K562 (cell line): ENCODE measurements at regions not wholly inside any gene's neighbourhood (a gene's known extent, or its start where the extent isn't known, plus 50 kb on each side); places are given as distances from the start of the nearest gene placed in this dataset.

Source experiments
- ATAC-seq: fragments of 200-7000 bp; cut with Tn5 transposase; 3 replicates; pipeline ENCODE4 v1.9.1; 2020; ENCODE audit warnings: moderate library complexity
- BruUV-seq: library from RNA; stranded (reverse); fragments of 400-500 nt; replicated peaks from 2 replicates; lab custom pipeline; 2021; lab: Mats Ljungman, UMichigan
- CTCF ChIA-PET: fragments of 300-600 bp; formaldehyde crosslinking; extraction: SDS; loops from one replicate; lab custom pipeline; 2021; ENCODE audit warnings: low intra/inter-chr PET ratio; lab: Yijun Ruan, JAX
- POLR2A ChIA-PET: fragments of 300-600, 350-650 bp; sonication (Branson Sonifier 250); formaldehyde crosslinking; extraction: SDS; loops from one replicate; lab custom pipeline; 2021; ENCODE audit warnings: antibody characterized with exemption, inconsistent platforms; lab: Yijun Ruan, JAX
- DNase-seq, 4 experiments: peaks; one replicate each; pipeline versions ENCODE4 v3.0.0 to v3.0.0-alpha.2; 2011 to 2018; ENCODE audit warnings: low spot score in 3 of 4, mixed read lengths in 3 of 4; ENCODE audit errors: extremely low read depth in 1 of 4
- FAIRE-seq: peaks from 2 replicates; lab custom pipeline; 2011; peaks lifted over from hg19 to GRCh38; lab: Jason Lieb, UNC
- H2AFZ ChIP-seq: 2 replicates; pipeline ENCODE4 v1.6.0; 2011; ENCODE audit warnings: low read depth, low read length, control low read depth, inconsistent platforms
- H3K27ac ChIP-seq: fragments of 200-600 bp; 3 replicates; pipeline ENCODE4 v1.8.0; 2011; ENCODE audit warnings: low read depth, mild to moderate bottlenecking, control low read depth, inconsistent platforms, low read length, moderate library complexity, mixed read lengths; ENCODE audit errors: extremely low read depth
- H3K27me3 ChIP-seq, 2 experiments: fragments of 300-600 bp in 1 of 2; 2 replicates in 1 of 2; 3 replicates in 1 of 2; pipeline versions ENCODE4 v1.6.0 to v1.8.0; 2011; ENCODE audit warnings: inconsistent platforms in 2 of 2, low read length in 2 of 2, mild to moderate bottlenecking in 1 of 2, mixed read lengths in 1 of 2, moderate library complexity in 1 of 2; ENCODE audit not compliant: control insufficient read depth in 2 of 2, insufficient read depth in 2 of 2
- H3K36me3 ChIP-seq: fragments of 300-600 bp; 3 replicates; pipeline ENCODE4 v1.8.0; 2011; ENCODE audit warnings: mild to moderate bottlenecking, low read length, inconsistent platforms; ENCODE audit not compliant: control insufficient read depth, insufficient read depth
- H3K4me1 ChIP-seq, 2 experiments: fragments of 200-600 bp in 1 of 2; replicated peaks in 1 of 2; 2 replicates in 1 of 2; 3 replicates in 1 of 2; pipeline versions ENCODE4 v1.5.1 to v1.8.0; 2011; ENCODE audit warnings: inconsistent platforms in 2 of 2, low read length in 2 of 2, mild to moderate bottlenecking in 1 of 2, mixed read lengths in 1 of 2, moderate library complexity in 1 of 2; ENCODE audit not compliant: control insufficient read depth in 2 of 2, insufficient read depth in 2 of 2
- H3K4me2 ChIP-seq: 2 replicates; pipeline ENCODE4 v1.6.1; 2011; ENCODE audit warnings: low read length, control low read depth, inconsistent platforms, mixed read lengths; ENCODE audit not compliant: insufficient read depth
- H3K4me3 ChIP-seq: fragments of 200-600 bp; sonication (generic), shearing (Covaris generic); 2 replicates; pipeline ENCODE4 v1.5.1; 2016; ENCODE audit warnings: control low read depth, inconsistent platforms
- H3K79me2 ChIP-seq: fragments of 200-600 bp; 3 replicates; pipeline ENCODE4 v1.8.0; 2011; ENCODE audit warnings: low read length, inconsistent platforms; ENCODE audit not compliant: control insufficient read depth, insufficient read depth
- H3K9ac ChIP-seq, 2 experiments: 2 replicates each; pipeline versions ENCODE4 v1.6.0 to v1.6.1; 2011; ENCODE audit warnings: low read depth in 2 of 2, low read length in 2 of 2, control low read depth in 1 of 2, inconsistent platforms in 1 of 2, mild to moderate bottlenecking in 1 of 2, mixed read lengths in 1 of 2; ENCODE audit not compliant: insufficient read depth in 1 of 2
- H3K9me1 ChIP-seq: one replicate; pipeline ENCODE4 v1.6.0; 2011; ENCODE audit warnings: inconsistent platforms, mild to moderate bottlenecking, low read length, moderate library complexity; ENCODE audit not compliant: control insufficient read depth, insufficient read depth
- H3K9me3 ChIP-seq: replicated peaks from 2 replicates; pipeline ENCODE4 v1.5.1; 2011; ENCODE audit warnings: low read depth, low read length, inconsistent platforms; ENCODE audit not compliant: control insufficient read depth, insufficient read depth
- H4K20me1 ChIP-seq: replicated peaks from 2 replicates; pipeline ENCODE4 v1.6.1; 2011; ENCODE audit warnings: low read length, inconsistent platforms, mixed read lengths; ENCODE audit not compliant: control insufficient read depth, insufficient read depth
- BRD4 ChIP-seq: fragments of 200-600 bp; sonication (generic); IDR thresholded peaks from 2 replicates; pipeline ENCODE4 v1.6.1; 2017; ENCODE audit warnings: inconsistent platforms
- CREBBP ChIP-seq: IDR thresholded peaks from one replicate; pipeline ENCODE4 v1.6.1; 2012; ENCODE audit warnings: low read depth, mild to moderate bottlenecking, control low read depth, inconsistent platforms, low read length
- EP400 ChIP-seq: fragments of 450-650 bp; IDR thresholded peaks from 2 replicates; pipeline ENCODE4 v1.6.1; 2017; ENCODE audit warnings: antibody characterized with exemption, mild to moderate bottlenecking, moderate library complexity
- ETV5 ChIP-seq: sonication (generic); formaldehyde crosslinking; IDR thresholded peaks from 2 replicates; pipeline ENCODE4 v1.4.0; 2020; ENCODE audit warnings: low read depth, mild to moderate bottlenecking, missing genetic modification reagents
- HMBOX1 ChIP-seq: sonication (generic); IDR thresholded peaks from 2 replicates; pipeline ENCODE4 v1.6.1; 2016
- MTA2 ChIP-seq: fragments of 450-650 bp; IDR thresholded peaks from 2 replicates; pipeline ENCODE4 v1.6.1; 2016; ENCODE audit warnings: low read depth
- PCBP2 ChIP-seq: fragments of 200-400 bp; formaldehyde crosslinking; IDR thresholded peaks from 2 replicates; pipeline ENCODE4 v1.6.1; 2018; ENCODE audit warnings: low read length, low read depth, mild to moderate bottlenecking, moderate library complexity; ENCODE audit not compliant: poor library complexity, severe bottlenecking
- POU5F1 ChIP-seq: fragments of 150-350 bp; IDR thresholded peaks from 2 replicates; pipeline ENCODE4 v1.6.1; 2014; ENCODE audit warnings: borderline replicate concordance, low read length, low read depth, mild to moderate bottlenecking; ENCODE audit not compliant: partially characterized antibody
- RBM17 ChIP-seq: fragments of 200-400 bp; formaldehyde crosslinking; IDR thresholded peaks from 2 replicates; pipeline ENCODE4 v1.6.1; 2017; ENCODE audit warnings: low read depth, mild to moderate bottlenecking, low read length, borderline replicate concordance
- SRSF1 ChIP-seq: fragments of 200-400 bp; formaldehyde crosslinking; IDR thresholded peaks from 2 replicates; pipeline ENCODE4 v1.6.1; 2017; ENCODE audit warnings: mild to moderate bottlenecking, low read depth, low read length, moderate library complexity
- XRCC4 ChIP-seq: IDR thresholded peaks from one replicate; pipeline ENCODE4 v1.6.1; 2011; ENCODE audit not compliant: insufficient read depth, insufficient read length; ENCODE audit errors: extremely low read depth
- ZNF12 ChIP-seq: sonication (generic); formaldehyde crosslinking; IDR thresholded peaks from 2 replicates; pipeline ENCODE4 v1.4.0; 2020; ENCODE audit warnings: mild to moderate bottlenecking, missing genetic modification reagents
- ZNF140 ChIP-seq: fragments of 250-450 bp; sonication (Bioruptor Pico); IDR thresholded peaks from 2 replicates; pipeline ENCODE4 v1.8.0; 2021; ENCODE audit warnings: moderate library complexity, mild to moderate bottlenecking, inconsistent platforms
- ZNF24 ChIP-seq: fragments of 450-650 bp; IDR thresholded peaks from 2 replicates; pipeline ENCODE4 v1.6.1; 2016
- ZNF449 ChIP-seq: fragments of 250-450 bp; sonication (Bioruptor Pico); IDR thresholded peaks from 2 replicates; pipeline ENCODE4 v1.8.0; 2022; ENCODE audit warnings: moderate library complexity, mild to moderate bottlenecking, inconsistent platforms
- ZNF75A ChIP-seq: fragments of 450-650 bp; formaldehyde crosslinking; IDR thresholded peaks from 2 replicates; pipeline ENCODE4 v1.4.0; 2020; ENCODE audit warnings: mild to moderate bottlenecking
- WGBS: fragments of 100-300 bp; shearing (Covaris generic); methylation state at CpG from one replicate; pipeline ENCODE4 v1.1.6; 2016; ENCODE audit warnings: low coverage, mixed read lengths; ENCODE audit not compliant: insufficient coverage; ENCODE audit errors: missing lambda C conversion rate; 5-methylcytosine and 5-hydroxymethylcytosine counted together
- in situ Hi-C: fragments of 300-500 bp; cut with MboI; formaldehyde crosslinking; loops from 4 replicates; pipeline ENCODE4 v1.15.0; 2018; ENCODE audit warnings: inconsistent platforms, mixed read lengths
- intact Hi-C: fragments of 100-400 bp; cut with micrococcal nuclease; formaldehyde crosslinking; loops from 2 replicates; pipeline ENCODE4 v1.14.2; 2022

DNA sequence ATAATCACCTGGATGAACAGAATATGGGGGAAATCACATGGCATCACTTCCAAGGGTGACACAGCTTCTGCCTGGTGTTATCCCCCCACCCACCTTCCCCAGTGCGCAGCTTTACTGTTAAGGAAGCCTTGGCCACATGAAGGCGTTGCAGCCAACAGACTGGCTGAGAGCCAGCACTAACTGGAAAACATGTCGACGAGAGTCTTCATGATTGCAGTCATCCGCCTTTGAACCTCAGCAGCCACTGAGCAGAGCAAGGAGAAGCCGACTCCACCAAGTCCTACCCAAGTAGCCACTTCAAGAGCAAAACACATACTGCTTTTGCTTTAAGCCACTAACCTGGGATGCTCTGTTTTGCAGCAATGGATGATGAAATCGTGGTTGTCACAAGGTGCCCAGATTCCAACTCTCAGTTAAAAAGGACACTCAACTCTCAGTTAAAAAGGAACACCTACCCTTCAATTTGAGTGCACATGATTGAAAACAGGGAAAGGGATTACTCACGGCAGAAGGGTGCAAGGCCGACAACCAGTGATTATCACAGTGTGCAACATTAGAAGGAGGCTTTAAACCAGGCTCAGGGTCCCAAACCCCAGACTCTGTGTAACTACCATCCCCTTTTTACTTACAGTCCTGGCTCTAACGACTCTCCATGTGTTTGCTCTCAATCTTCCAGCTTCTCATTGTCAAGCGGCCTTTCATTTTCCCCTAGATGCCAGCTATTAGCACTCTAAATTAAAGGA lies 149.1 kb downstream of the KLF12 start:
- H3K4me2 ChIP-seq = no peak overlapping the region
- no peak for ATAC-seq
- POLR2A ChIA-PET = no interaction called here
- H3K4me3 ChIP-seq = no peak overlapping the region
- H3K9me1 ChIP-seq = no peaks in the 10 kb centered on the region
- CTCF ChIA-PET = no interaction called here
- H3K27ac ChIP-seq = no peak overlapping the region
- no peaks in the 10 kb centered on the region for H3K9me3 ChIP-seq
- in situ Hi-C loops (no loop called here), intact Hi-C loops (no loop called here)
- no peaks in the 10 kb centered on the region for H3K36me3 ChIP-seq
- 0% methylated on average over 9 of the region's 11 CpGs for WGBS
- TF ChIP-seq ZNF12 (CRISPR knock-in tag) (no peak), ETV5 (CRISPR knock-in tag) (no peak), RBM17 (no peak), PCBP2 (no peak), BRD4 (no peak), EP400 (no peak), ZNF449 (CRISPR knock-in tag) (no peak), ZNF140 (CRISPR knock-in tag) (no peak), CREBBP (no peak), MTA2 (no peak), ZNF75A (CRISPR knock-in tag) (no peak), POU5F1 (no peak), XRCC4 (no peak), SRSF1 (no peak), ZNF24 (no peak), HMBOX1 (no peak)
- no peak for FAIRE-seq
- H2AFZ ChIP-seq = no peak overlapping the region
- DNase-seq = no peak
- H3K27me3 ChIP-seq = no peaks in the 10 kb centered on the region
- H3K9ac ChIP-seq = no peak overlapping the region
- no peaks in the 10 kb centered on the region for H4K20me1 ChIP-seq
- no peaks in the 10 kb centered on the region for H3K4me1 ChIP-seq
- no TSS peak for BruUV-seq
- no peaks in the 10 kb centered on the region for H3K79me2 ChIP-seq
